Heart left ventricle (tissue), 16 donors: ENCODE measurements at regions not wholly inside any gene's neighbourhood (a gene's known extent, or its start where the extent isn't known, plus 50 kb on each side); places are given as distances from the start of the nearest gene placed in this dataset.

Source experiments
- ATAC-seq, 4 donors: fragments of 200-7000 bp; cut with Tn5 transposase; one replicate each; pipeline ENCODE4 v1.9.1; 2020 to 2022; ENCODE audit warnings: moderate library complexity in 4 of 4, mild to moderate bottlenecking in 3 of 4, moderate number of reproducible peaks in 1 of 4
- DNase-seq, 5 donors: peaks; one replicate each; pipeline ENCODE4 v3.0.0-alpha.2; 2020
- H3K27ac ChIP-seq, 12 donors: fragments of 200-600 bp; sonication (generic) in 4 of 12; one replicate each; pipeline versions ENCODE4 v1.5.0 to v1.8.0; 2016 to 2022; ENCODE audit warnings: mild to moderate bottlenecking in 2 of 12
- H3K27me3 ChIP-seq, 9 donors: fragments of 200-600 bp; sonication (generic) in 2 of 9; one replicate each; pipeline versions ENCODE4 v1.5.1 to v1.8.0; 2016 to 2022; ENCODE audit warnings: mild to moderate bottlenecking in 3 of 9
- H3K36me3 ChIP-seq, 9 donors: fragments of 200-600 bp; sonication (generic) in 2 of 9; one replicate each; pipeline versions ENCODE4 v1.5.0 to v1.8.0; 2018 to 2022; ENCODE audit warnings: mild to moderate bottlenecking in 2 of 9
- H3K4me1 ChIP-seq, 12 donors: fragments of 200-600 bp; sonication (generic) in 4 of 12; one replicate each; pipeline versions ENCODE4 v1.5.0 to v1.8.0; 2016 to 2022; ENCODE audit warnings: mild to moderate bottlenecking in 3 of 12
- H3K4me3 ChIP-seq, 12 donors: fragments of 200-600 bp; sonication (generic) in 4 of 12; one replicate each; pipeline versions ENCODE4 v1.5.0 to v1.8.0; 2017 to 2022; ENCODE audit warnings: mild to moderate bottlenecking in 9 of 12, moderate library complexity in 4 of 12
- H3K9me3 ChIP-seq, 12 donors: fragments of 200-600 bp; sonication (generic) in 4 of 12; one replicate each; pipeline versions ENCODE4 v1.5.0 to v1.8.0; 2016 to 2022; ENCODE audit warnings: mild to moderate bottlenecking in 1 of 12
- POLR2A ChIP-seq, 2 donors: fragments of 450-650 bp; IDR thresholded peaks; one replicate each; pipeline ENCODE4 v1.6.1; 2017; ENCODE audit warnings: antibody characterized with exemption in 2 of 2, mild to moderate bottlenecking in 2 of 2, moderate library complexity in 2 of 2
- WGBS, 4 donors: extraction: QIAGEN DNeasy Blood & Tissue Kit in 2 of 4; methylation state at CpG; one replicate each; pipeline versions ENCODE4 v1.1.5 to v1.1.7; 2013 to 2018; 5-methylcytosine and 5-hydroxymethylcytosine counted together
- intact Hi-C, 10 donors: fragments of 100-400 bp; cut with DNase I; formaldehyde crosslinking; loops; one replicate each; pipeline versions ENCODE4 v1.11.1 to v1.14.2; 2022
- TF ChIP-seq, protein P1 (sequence below), 12 donors: fragments of 200-600 bp; sonication (generic) in 4 of 12; IDR thresholded peaks; one replicate each; pipeline versions ENCODE4 v1.5.0 to v1.8.0; 2018 to 2022; ENCODE audit warnings: antibody characterized with exemption in 12 of 12, mild to moderate bottlenecking in 5 of 12
- donor health status: ischemic (EF 13 %, LVEDD 7.1; RV severe dilation, severe dysfunction).
- donor health status: healthy with polysubstance abuse.
- donor health status: DM: no; HTN: yes; CAD: no.
- donor health status: DM: no; HTN: no; CAD: no.
- donor health status: ischemic (EF 25% LVEDD 6.9; RV normal size, moderate dysfunction).
- donor health status: ischemic (EF 25% LVEDD 5.7; RV mildly dilated, moderate dysfunction).
- donor health status: healthy.
- donor health status: DM: yes; HTN: yes; CAD: no.
- donor health status: ischemic (EF 35%, LVEDD 5.7; RV mildly dilated, moderate dysfunction).
- donor health status: nonischemic (EF 11% LVEDD 7.7; RV severe dilation, severe dysfunction).
- donor health status: DM: yes; HTN: yes; CAD: no.
- donor health status: PGD.
- donor health status: ischemic (EF 29% LVEDD 5.4; RV normal size, mild dysfunction).
- donor health status: nonischemic (EF 23%, LVEDD 6.1; RV moderate dilation, normal function).

DNA sequence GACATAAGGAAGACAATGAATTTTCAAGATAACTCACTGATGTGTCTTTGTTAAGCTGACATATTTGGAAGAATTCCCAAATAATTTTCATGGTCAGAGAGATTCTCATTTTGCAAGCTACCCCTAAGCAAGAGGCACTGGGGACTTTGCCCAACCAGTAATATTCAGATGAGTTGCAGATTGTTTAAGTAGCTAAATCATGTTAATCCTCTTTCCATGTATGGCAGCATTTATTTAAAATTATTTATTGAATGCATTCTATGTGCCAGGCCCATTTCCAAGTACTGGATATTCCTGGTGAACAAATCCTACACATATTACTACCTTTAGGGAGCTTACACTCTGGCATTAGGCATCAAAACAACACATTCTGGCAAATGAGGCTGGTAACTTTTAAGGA lies 56.5 kb upstream of the BACH1 start:
- Histone ChIP-seq H3K4me3 (no peak overlapping the region), H3K27me3 (no peaks in the 10 kb centered on the region), H3K9me3 (no peaks in the 10 kb centered on the region), H3K36me3 (no peaks in the 10 kb centered on the region), H3K4me1 (peaks cover 0 to 41% (median under 1%) of the 10 kb centered on the region in 12 donors), H3K27ac (no peak overlapping the region)
- DNase-seq = no peak
- intact Hi-C loops = no loop called here
- no peak for ATAC-seq
- no peak for TF ChIP-seq POLR2A (IDR thresholded peaks at IDR 0.05)
- TF ChIP-seq, protein P1, sequence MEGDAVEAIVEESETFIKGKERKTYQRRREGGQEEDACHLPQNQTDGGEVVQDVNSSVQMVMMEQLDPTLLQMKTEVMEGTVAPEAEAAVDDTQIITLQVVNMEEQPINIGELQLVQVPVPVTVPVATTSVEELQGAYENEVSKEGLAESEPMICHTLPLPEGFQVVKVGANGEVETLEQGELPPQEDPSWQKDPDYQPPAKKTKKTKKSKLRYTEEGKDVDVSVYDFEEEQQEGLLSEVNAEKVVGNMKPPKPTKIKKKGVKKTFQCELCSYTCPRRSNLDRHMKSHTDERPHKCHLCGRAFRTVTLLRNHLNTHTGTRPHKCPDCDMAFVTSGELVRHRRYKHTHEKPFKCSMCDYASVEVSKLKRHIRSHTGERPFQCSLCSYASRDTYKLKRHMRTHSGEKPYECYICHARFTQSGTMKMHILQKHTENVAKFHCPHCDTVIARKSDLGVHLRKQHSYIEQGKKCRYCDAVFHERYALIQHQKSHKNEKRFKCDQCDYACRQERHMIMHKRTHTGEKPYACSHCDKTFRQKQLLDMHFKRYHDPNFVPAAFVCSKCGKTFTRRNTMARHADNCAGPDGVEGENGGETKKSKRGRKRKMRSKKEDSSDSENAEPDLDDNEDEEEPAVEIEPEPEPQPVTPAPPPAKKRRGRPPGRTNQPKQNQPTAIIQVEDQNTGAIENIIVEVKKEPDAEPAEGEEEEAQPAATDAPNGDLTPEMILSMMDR (IDR thresholded peaks at IDR 0.05) = no peak

DNA sequence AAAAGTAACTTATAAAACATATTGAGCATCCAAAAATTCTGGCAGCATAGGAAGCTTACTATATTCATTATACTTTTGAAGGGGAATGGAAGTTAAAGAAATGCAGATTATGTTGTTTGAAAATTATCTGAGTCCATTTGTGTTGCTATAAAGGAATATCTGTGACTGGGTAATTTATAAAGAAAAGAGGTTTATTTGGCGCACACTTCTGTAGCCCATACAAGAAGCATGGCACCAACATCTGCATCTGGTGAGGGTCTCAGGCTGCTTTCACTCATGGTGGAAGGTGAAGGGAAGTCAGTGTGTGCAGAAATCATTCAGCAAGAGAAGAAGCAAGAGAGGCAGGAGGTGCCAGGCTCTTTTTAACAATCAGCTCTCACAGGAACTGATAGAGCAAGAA lies 55.5 kb upstream of the BACH1 start:
- Histone ChIP-seq H3K4me3 (no peak overlapping the region), H3K27me3 (no peaks in the 10 kb centered on the region), H3K36me3 (no peaks in the 10 kb centered on the region), H3K27ac (no peak overlapping the region), H3K4me1 (peaks cover 0 to 37% (median 0%) of the 10 kb centered on the region in 12 donors), H3K9me3 (no peaks in the 10 kb centered on the region)
- intact Hi-C loops = no loop called here
- DNase-seq (no peak), ATAC-seq (no peak)
- WGBS, 4 donors = 97 to 100% (median 99%) methylated on average over 1 of the region's 1 CpG
- TF ChIP-seq, protein P1 (IDR thresholded peaks at IDR 0.05) = no peak
- TF ChIP-seq POLR2A (IDR thresholded peaks at IDR 0.05) = no peak

DNA sequence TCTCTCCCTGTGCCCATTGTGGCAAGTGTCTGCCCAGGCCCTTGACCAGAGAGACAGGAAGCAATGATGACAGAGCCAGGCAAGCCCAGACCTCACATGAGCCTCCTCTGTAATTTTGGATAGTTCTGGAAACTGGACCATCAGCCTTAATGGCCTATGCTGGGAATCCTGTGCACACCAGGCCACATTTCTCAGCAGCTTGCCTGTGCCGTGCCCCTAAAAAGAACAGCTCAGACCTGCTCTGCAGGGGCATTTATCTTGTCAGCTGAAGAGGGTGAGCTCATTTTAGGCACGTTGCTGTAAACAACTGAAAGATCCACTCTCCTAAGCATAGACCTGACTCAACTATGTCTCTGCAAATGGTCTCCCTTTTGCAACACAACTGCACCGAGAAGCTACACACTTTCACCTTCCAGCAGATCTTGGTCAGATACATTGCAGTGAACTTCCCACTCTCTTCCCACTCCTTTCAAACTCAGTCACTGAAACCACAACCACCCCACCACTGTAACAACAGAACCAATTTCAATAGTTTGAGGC lies 53.5 kb upstream of the BACH1 start:
- DNase-seq (no peak), ATAC-seq (peak in 1 of 4 donors; percentile 28)
- Histone ChIP-seq H3K4me3 (no peak overlapping the region), H3K9me3 (peaks cover 0 to 2% (median 0%) of the 10 kb centered on the region in 12 donors), H3K27me3 (no peaks in the 10 kb centered on the region), H3K36me3 (no peaks in the 10 kb centered on the region), H3K4me1 (peaks cover 0 to 32% (median 0%) of the 10 kb centered on the region in 12 donors), H3K27ac (peak overlapping the region in 2 of 12 donors; percentile 38 to 67)
- TF ChIP-seq POLR2A (IDR thresholded peaks at IDR 0.05) = no peak
- TF ChIP-seq, protein P1 (IDR thresholded peaks at IDR 0.05) = no peak
- WGBS, 4 donors = 48 to 58% (median 56%) methylated on average over 3 of the region's 3 CpGs
- intact Hi-C loops = no loop called here

DNA sequence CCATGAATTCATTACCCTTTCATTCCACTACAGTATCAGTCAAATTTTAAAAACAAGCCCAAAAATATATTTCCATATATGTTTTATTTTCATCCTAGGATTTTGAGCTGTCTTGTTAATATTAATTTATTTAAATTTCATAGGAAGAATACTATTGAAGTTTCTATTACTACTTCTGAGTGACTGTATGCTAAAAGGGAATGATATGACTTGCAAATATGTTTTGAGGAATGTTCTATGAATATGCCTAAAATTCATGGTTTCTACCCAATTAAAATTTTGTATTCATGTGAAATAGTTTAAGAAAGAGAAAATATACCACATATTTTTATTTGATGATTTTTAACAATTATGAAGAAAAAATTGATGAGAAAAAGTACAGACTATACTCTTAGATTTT lies 52.9 kb upstream of the BACH1 start:
- Histone ChIP-seq H3K36me3 (no peaks in the 10 kb centered on the region), H3K4me3 (no peak overlapping the region), H3K9me3 (peaks cover 0 to 2% (median 0%) of the 10 kb centered on the region in 12 donors), H3K27ac (peak overlapping the region in 1 of 12 donors; percentile 67), H3K27me3 (no peaks in the 10 kb centered on the region), H3K4me1 (peaks cover 0 to 34% (median 0%) of the 10 kb centered on the region in 12 donors)
- DNase-seq = no peak
- TF ChIP-seq, protein P1 (IDR thresholded peaks at IDR 0.05) = no peak
- no peak for TF ChIP-seq POLR2A (IDR thresholded peaks at IDR 0.05)
- intact Hi-C loops = no loop called here
- ATAC-seq = no peak
